ENCODE measurements at regions not wholly inside any gene's neighbourhood (a gene's known extent, or its start where the extent isn't known, plus 50 kb on each side); places are given as distances from the start of the nearest gene placed in this dataset.
"Not testable (repeated sequence)": the region's sequence is repeated elsewhere in the genome, so short reads cannot be mapped to it uniquely, and the experiment has no call there.

DNA sequence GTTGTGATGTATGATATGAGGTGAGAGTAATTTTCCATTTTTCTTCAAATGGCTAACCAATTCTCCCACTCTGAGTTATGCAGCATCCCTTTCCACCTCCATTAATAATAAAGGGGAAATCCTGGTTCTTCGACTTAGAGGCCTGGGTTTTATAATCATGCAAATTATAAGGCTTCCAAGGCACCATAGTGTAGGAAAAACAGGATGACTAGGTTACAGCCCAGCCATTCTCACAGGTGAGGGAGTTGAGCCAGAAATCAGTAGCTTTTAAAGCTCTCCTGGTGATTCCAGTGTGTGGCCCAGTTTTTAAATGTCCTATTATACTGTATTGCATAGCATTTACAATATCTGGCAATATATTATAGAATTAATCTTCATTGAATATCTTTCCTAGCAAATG, 203.1 kb downstream of the ARHGEF9 start:
- WGBS, 4 donors = 36 to 71% (median 45%) methylated on average over 1 of the region's 1 CpG
- ATAC-seq (no peak), DNase-seq (no peak)
- Histone ChIP-seq H3K4me3 (no peak overlapping the region), H3K4me1 (no peaks in the 10 kb centered on the region), H3K27ac (no peak overlapping the region), H3K27me3 (no peaks in the 10 kb centered on the region), H3K36me3 (no peaks in the 10 kb centered on the region), H3K9me3 (no peaks in the 10 kb centered on the region)
- intact Hi-C loops (cut with DNase I) = no loop called here
- no peak for TF ChIP-seq POLR2A (IDR thresholded peaks at IDR 0.05)
- TF ChIP-seq, protein P1, sequence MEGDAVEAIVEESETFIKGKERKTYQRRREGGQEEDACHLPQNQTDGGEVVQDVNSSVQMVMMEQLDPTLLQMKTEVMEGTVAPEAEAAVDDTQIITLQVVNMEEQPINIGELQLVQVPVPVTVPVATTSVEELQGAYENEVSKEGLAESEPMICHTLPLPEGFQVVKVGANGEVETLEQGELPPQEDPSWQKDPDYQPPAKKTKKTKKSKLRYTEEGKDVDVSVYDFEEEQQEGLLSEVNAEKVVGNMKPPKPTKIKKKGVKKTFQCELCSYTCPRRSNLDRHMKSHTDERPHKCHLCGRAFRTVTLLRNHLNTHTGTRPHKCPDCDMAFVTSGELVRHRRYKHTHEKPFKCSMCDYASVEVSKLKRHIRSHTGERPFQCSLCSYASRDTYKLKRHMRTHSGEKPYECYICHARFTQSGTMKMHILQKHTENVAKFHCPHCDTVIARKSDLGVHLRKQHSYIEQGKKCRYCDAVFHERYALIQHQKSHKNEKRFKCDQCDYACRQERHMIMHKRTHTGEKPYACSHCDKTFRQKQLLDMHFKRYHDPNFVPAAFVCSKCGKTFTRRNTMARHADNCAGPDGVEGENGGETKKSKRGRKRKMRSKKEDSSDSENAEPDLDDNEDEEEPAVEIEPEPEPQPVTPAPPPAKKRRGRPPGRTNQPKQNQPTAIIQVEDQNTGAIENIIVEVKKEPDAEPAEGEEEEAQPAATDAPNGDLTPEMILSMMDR (IDR thresholded peaks at IDR 0.05) = no peak

DNA sequence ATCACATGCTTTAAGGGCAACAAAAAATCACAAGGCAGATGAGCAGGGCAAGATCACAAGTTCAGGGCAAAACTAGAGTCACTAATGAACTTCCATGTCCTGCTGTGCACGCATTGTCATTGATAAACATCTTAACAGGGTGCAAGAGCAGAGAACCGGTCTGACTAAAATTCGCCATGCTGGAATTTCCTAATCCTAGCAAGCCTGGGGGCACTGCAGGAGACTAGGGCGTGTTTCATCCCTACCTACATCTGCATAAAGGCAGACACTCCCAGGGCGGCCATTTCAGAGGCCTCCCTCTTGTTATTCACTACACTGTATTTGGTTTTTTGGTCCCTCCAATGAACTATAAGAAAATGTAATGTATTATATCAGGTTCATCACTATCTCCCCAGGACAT, 203.6 kb downstream of the ARHGEF9 start:
- 54 to 68% (median 61%) methylated on average over 5 of the region's 5 CpGs for WGBS, 4 donors
- ATAC-seq (no peak), DNase-seq (no peak)
- Histone ChIP-seq H3K4me1 (no peaks in the 10 kb centered on the region), H3K27ac (no peak overlapping the region), H3K4me3 (no peak overlapping the region), H3K36me3 (no peaks in the 10 kb centered on the region), H3K9me3 (no peaks in the 10 kb centered on the region), H3K27me3 (no peaks in the 10 kb centered on the region)
- no peak for TF ChIP-seq POLR2A (IDR thresholded peaks at IDR 0.05)
- TF ChIP-seq, protein P1 (IDR thresholded peaks at IDR 0.05) = no peak
- intact Hi-C loops (cut with DNase I) = no loop called here

DNA sequence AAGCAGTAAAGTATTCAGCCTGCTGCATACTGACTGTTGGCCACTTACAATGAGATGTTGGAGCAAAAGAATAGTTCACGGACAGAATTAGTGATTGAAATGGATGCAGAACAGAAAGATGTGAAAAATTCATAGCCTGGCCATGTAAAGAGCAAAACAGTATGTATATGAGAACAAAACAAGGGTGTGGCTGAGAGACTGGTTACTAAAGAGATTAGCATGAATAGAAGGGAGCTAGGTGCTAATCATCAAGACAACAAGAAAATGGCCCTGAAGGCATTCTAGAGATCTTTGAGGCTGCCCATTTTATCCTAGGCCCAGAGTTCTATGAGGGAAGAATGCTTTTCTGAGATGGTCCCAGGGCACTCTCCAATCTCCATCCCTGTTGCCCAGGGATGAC, 208.5 kb downstream of the ARHGEF9 start:
- 62 to 90% (median 69%) methylated on average over 1 of the region's 1 CpG for WGBS, 4 donors
- ATAC-seq (no peak), DNase-seq (no peak)
- no peaks in the 10 kb centered on the region for H3K36me3 ChIP-seq
- no peaks in the 10 kb centered on the region for H3K4me1 ChIP-seq
- H3K4me3 ChIP-seq = no peak overlapping the region
- H3K27ac ChIP-seq = no peak overlapping the region
- no peak for TF ChIP-seq POLR2A (IDR thresholded peaks at IDR 0.05)
- TF ChIP-seq, protein P1 (IDR thresholded peaks at IDR 0.05) = no peak
- no peaks in the 10 kb centered on the region for H3K9me3 ChIP-seq
- H3K27me3 ChIP-seq = no peaks in the 10 kb centered on the region
- intact Hi-C loops (cut with DNase I) = no loop called here

DNA sequence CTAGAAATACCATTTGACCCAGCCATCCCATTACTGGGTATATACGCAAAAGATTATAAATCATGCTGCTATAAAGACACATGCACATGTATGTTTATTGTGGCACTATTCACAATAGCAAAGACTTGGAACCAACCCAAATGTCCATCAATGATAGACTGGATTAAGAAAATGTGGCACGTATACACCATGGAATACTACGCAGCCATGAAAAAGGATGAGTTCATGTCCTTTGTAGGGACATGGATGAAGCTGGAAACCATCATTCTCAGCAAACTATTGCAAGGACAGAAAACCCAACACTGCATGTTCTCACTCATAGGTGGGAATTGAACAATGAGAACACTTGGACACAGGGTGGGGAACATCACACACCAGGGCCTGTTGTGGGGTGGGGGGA, 209.3 kb downstream of the ARHGEF9 start:
- H3K4me1 ChIP-seq; H3K27ac ChIP-seq; ATAC-seq; H3K27me3 ChIP-seq; H3K36me3 ChIP-seq; DNase-seq; intact Hi-C loops (cut with DNase I); H3K4me3 ChIP-seq; H3K9me3 ChIP-seq: not testable (repeated sequence)
- 80 to 95% (median 90%) methylated on average over 3 of the region's 3 CpGs for WGBS, 4 donors

DNA sequence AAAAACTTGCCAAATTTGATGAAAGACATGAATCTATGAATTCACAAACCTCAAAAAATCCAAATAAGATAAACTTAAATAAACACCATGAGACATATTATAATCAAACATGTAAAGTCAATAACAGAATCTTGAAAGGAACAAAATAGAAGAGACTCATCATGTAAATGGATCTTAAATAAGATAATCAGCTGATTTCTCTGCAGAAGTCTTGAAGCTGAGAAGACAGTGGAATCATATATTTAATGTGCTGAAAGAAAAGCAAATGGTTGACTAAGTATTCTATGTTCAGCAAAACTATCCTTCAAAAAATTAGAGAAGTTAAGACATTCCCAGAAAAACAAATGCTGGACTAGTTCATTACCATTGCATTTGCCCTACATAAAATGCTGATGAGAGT, 215.7 kb upstream of the SPIN4 start:
- TF ChIP-seq, protein P1 (IDR thresholded peaks at IDR 0.05) = no peak
- TF ChIP-seq POLR2A (IDR thresholded peaks at IDR 0.05) = no peak
- intact Hi-C loops (cut with DNase I) = loop anchor here in 2 of 10 donors (10.0 kb wide), 2 partner anchors 88 to 188 kb away; a partner anchor contains a TSS
- no peak for DNase-seq
- H3K4me3 ChIP-seq = no peak overlapping the region
- no peak overlapping the region for H3K27ac ChIP-seq
- H3K4me1 ChIP-seq = peaks cover 0 to 6% (median 0%) of the 10 kb centered on the region in 12 donors
- no peak for ATAC-seq
- H3K36me3 ChIP-seq = no peaks in the 10 kb centered on the region
- H3K9me3 ChIP-seq = peaks cover 0 to 13% (median 0%) of the 10 kb centered on the region in 12 donors
- H3K27me3 ChIP-seq = no peaks in the 10 kb centered on the region
